Astrocyte (in vitro differentiated cells and primary cell): ENCODE measurements at regions not wholly inside any gene's neighbourhood (a gene's known extent, or its start where the extent isn't known, plus 50 kb on each side); places are given as distances from the start of the nearest gene placed in this dataset.

Experiments
- DNase-seq: peaks from one replicate; pipeline ENCODE4 v3.0.0-alpha.2; 2010; ENCODE audit warnings: low read depth
- FAIRE-seq: peaks from 2 replicates; lab custom pipeline; 2011; peaks lifted over from hg19 to GRCh38; lab: Jason Lieb, UNC
- H2AFZ ChIP-seq: 2 replicates; pipeline ENCODE4 v1.6.0; 2012; ENCODE audit warnings: low read depth, low read length, inconsistent platforms
- H3K27ac ChIP-seq: 2 replicates; pipeline ENCODE4 v1.5.1; 2011; ENCODE audit warnings: low read depth, low read length, inconsistent platforms
- H3K27me3 ChIP-seq: 2 replicates; pipeline ENCODE4 v1.6.0; 2011; ENCODE audit warnings: low read length, inconsistent platforms; ENCODE audit not compliant: insufficient read depth
- H3K36me3 ChIP-seq: 2 replicates; pipeline ENCODE4 v1.5.1; 2011; ENCODE audit warnings: low read length, inconsistent platforms; ENCODE audit not compliant: insufficient read depth
- H3K4me1 ChIP-seq: 2 replicates; pipeline ENCODE4 v1.5.1; 2011; ENCODE audit warnings: low read length, inconsistent platforms; ENCODE audit not compliant: insufficient read depth
- H3K4me2 ChIP-seq: 2 replicates; pipeline ENCODE4 v1.6.0; 2012; ENCODE audit warnings: low read length, inconsistent platforms
- H3K4me3 ChIP-seq: 2 replicates; pipeline ENCODE4 v1.5.1; 2011; ENCODE audit warnings: low read depth, mild to moderate bottlenecking, low read length, inconsistent platforms; ENCODE audit not compliant: insufficient read depth
- H3K79me2 ChIP-seq: 2 replicates; pipeline ENCODE4 v1.6.0; 2012; ENCODE audit warnings: mild to moderate bottlenecking, low read length, inconsistent platforms; ENCODE audit not compliant: insufficient read depth
- H3K9ac ChIP-seq: 2 replicates; pipeline ENCODE4 v1.6.0; 2012; ENCODE audit warnings: mild to moderate bottlenecking, low read length, inconsistent platforms
- H3K9me3 ChIP-seq: 2 replicates; pipeline ENCODE4 v1.5.1; 2012; ENCODE audit warnings: low read depth, mild to moderate bottlenecking, low read length, inconsistent platforms; ENCODE audit not compliant: insufficient read depth
- H4K20me1 ChIP-seq: 2 replicates; pipeline ENCODE4 v1.6.0; 2012; ENCODE audit warnings: low read length, inconsistent platforms; ENCODE audit not compliant: insufficient read depth
- H3K27ac Mint-ChIP-seq: one replicate; pipeline ENCODE4 v1.8.0; 2021; ENCODE audit warnings: mild to moderate bottlenecking, mixed read lengths; ENCODE audit not compliant: unreplicated experiment
- H3K27me3 Mint-ChIP-seq: one replicate; pipeline ENCODE4 v1.8.0; 2021; ENCODE audit warnings: low read depth, mixed read lengths; ENCODE audit not compliant: unreplicated experiment
- H3K36me3 Mint-ChIP-seq: one replicate; pipeline ENCODE4 v1.8.0; 2021; ENCODE audit warnings: low read depth, mixed read lengths; ENCODE audit not compliant: unreplicated experiment
- H3K4me1 Mint-ChIP-seq: one replicate; pipeline ENCODE4 v1.8.0; 2021; ENCODE audit warnings: low read depth, mixed read lengths; ENCODE audit not compliant: unreplicated experiment
- H3K4me3 Mint-ChIP-seq: one replicate; pipeline ENCODE4 v1.8.0; 2021; ENCODE audit warnings: mild to moderate bottlenecking, moderate library complexity, mixed read lengths; ENCODE audit not compliant: unreplicated experiment
- H3K9me3 Mint-ChIP-seq: one replicate; pipeline ENCODE4 v1.8.0; 2021; ENCODE audit warnings: mild to moderate bottlenecking, mixed read lengths; ENCODE audit not compliant: unreplicated experiment
- EZH2 ChIP-seq: IDR thresholded peaks from 2 replicates; pipeline ENCODE4 v1.6.1; 2012; ENCODE audit warnings: mild to moderate bottlenecking, low read length, inconsistent platforms; ENCODE audit not compliant: insufficient read depth
- TF ChIP-seq, protein P1 (sequence below): IDR thresholded peaks from 2 replicates; pipeline ENCODE4 v1.5.1; 2011; ENCODE audit warnings: low read depth, mild to moderate bottlenecking, inconsistent platforms, low read length, moderate library complexity; ENCODE audit not compliant: insufficient read depth

DNA sequence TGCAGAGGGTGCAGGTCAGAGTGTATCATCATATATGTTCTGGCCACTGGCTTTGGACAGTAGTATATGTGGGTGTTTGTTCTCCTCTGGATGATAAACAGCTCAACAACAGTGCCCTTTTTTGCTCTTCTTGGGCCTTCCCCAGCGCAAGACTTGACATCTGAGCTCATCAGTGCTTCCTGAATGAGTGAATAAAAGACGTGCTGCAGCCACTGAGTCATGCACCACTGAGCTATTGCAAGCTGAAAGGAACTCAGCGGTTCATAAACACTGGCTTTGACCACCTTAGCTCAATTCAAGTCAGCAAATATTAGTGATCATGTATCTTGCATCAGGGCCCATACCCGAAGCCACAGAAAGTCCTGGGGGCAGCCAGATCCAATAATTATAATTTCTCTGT is 105.3 kb upstream of the KCNG1 start:
- H3K79me2 ChIP-seq = no peaks in the 10 kb centered on the region
- FAIRE-seq (peak; percentile 99), DNase-seq (peak; percentile 88)
- H3K4me1 ChIP-seq = peaks cover 22% of the 10 kb centered on the region
- Mint-ChIP-seq H3K27ac (peak overlapping the region; percentile 21), H3K9me3 (no peaks in the 10 kb centered on the region), H3K36me3 (no peaks in the 10 kb centered on the region), H3K4me1 (peaks cover 15% of the 10 kb centered on the region), H3K4me3 (peak overlapping the region; percentile 13), H3K27me3 (peaks cover 10% of the 10 kb centered on the region)
- H3K4me3 ChIP-seq = no peak overlapping the region
- no peaks in the 10 kb centered on the region for H3K36me3 ChIP-seq
- peak overlapping the region; percentile 11 for H3K9ac ChIP-seq
- no peaks in the 10 kb centered on the region for H4K20me1 ChIP-seq
- no peak overlapping the region for H2AFZ ChIP-seq
- peak overlapping the region; percentile 48 for H3K4me2 ChIP-seq
- no peak for TF ChIP-seq EZH2
- TF ChIP-seq, protein P1, sequence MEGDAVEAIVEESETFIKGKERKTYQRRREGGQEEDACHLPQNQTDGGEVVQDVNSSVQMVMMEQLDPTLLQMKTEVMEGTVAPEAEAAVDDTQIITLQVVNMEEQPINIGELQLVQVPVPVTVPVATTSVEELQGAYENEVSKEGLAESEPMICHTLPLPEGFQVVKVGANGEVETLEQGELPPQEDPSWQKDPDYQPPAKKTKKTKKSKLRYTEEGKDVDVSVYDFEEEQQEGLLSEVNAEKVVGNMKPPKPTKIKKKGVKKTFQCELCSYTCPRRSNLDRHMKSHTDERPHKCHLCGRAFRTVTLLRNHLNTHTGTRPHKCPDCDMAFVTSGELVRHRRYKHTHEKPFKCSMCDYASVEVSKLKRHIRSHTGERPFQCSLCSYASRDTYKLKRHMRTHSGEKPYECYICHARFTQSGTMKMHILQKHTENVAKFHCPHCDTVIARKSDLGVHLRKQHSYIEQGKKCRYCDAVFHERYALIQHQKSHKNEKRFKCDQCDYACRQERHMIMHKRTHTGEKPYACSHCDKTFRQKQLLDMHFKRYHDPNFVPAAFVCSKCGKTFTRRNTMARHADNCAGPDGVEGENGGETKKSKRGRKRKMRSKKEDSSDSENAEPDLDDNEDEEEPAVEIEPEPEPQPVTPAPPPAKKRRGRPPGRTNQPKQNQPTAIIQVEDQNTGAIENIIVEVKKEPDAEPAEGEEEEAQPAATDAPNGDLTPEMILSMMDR = no peak
- H3K27ac ChIP-seq = no peak overlapping the region
- H3K27me3 ChIP-seq = peaks cover 4% of the 10 kb centered on the region
- no peaks in the 10 kb centered on the region for H3K9me3 ChIP-seq

- FAIRE-seq (no peak), DNase-seq (no peak)
- no peak overlapping the region for H3K27ac Mint-ChIP-seq
- Histone ChIP-seq H3K27me3 (peaks cover 4% of the 10 kb centered on the region), H3K4me3 (no peak overlapping the region), H3K9me3 (no peaks in the 10 kb centered on the region), H4K20me1 (no peaks in the 10 kb centered on the region), H3K9ac (peak overlapping the region; percentile 11), H2AFZ (no peak overlapping the region), H3K79me2 (no peaks in the 10 kb centered on the region), H3K4me1 (peaks cover 22% of the 10 kb centered on the region), H3K4me2 (peak overlapping the region; percentile 48), H3K36me3 (no peaks in the 10 kb centered on the region), H3K27ac (no peak overlapping the region)
- TF ChIP-seq, protein P1 = no peak
- no peak for TF ChIP-seq EZH2
- no peak overlapping the region for H3K4me3 Mint-ChIP-seq
- H3K36me3 Mint-ChIP-seq = no peaks in the 10 kb centered on the region
- H3K27me3 Mint-ChIP-seq = peaks cover 10% of the 10 kb centered on the region
- H3K9me3 Mint-ChIP-seq = no peaks in the 10 kb centered on the region
- H3K4me1 Mint-ChIP-seq = peaks cover 15% of the 10 kb centered on the region
Measured at GRCh38 chr20:51127713-51128112, 104.8 kb upstream of the KCNG1 start.

GRCh38 chr20:51126337-51126736 is 103.4 kb upstream of the KCNG1 start:
- H3K27me3 ChIP-seq = peaks cover 4% of the 10 kb centered on the region
- Mint-ChIP-seq H3K36me3 (no peaks in the 10 kb centered on the region), H3K4me3 (no peak overlapping the region), H3K9me3 (no peaks in the 10 kb centered on the region), H3K27ac (no peak overlapping the region), H3K27me3 (peaks cover 15% of the 10 kb centered on the region), H3K4me1 (peaks cover 18% of the 10 kb centered on the region)
- no peaks in the 10 kb centered on the region for H3K9me3 ChIP-seq
- no peaks in the 10 kb centered on the region for H3K79me2 ChIP-seq
- no peak overlapping the region for H3K27ac ChIP-seq
- no peak overlapping the region for H2AFZ ChIP-seq
- no peak overlapping the region for H3K4me2 ChIP-seq
- peaks cover 27% of the 10 kb centered on the region for H3K4me1 ChIP-seq
- H3K4me3 ChIP-seq = no peak overlapping the region
- H3K9ac ChIP-seq = no peak overlapping the region
- TF ChIP-seq EZH2 = no peak
- TF ChIP-seq, protein P1 = no peak
- H4K20me1 ChIP-seq = no peaks in the 10 kb centered on the region
- no peak for DNase-seq
- no peak for FAIRE-seq
- no peaks in the 10 kb centered on the region for H3K36me3 ChIP-seq
